GM19468 (cell line): ENCODE measurements at regions not wholly inside any gene's neighbourhood (a gene's known extent, or its start where the extent isn't known, plus 50 kb on each side); places are given as distances from the start of the nearest gene placed in this dataset.

ENCODE experiments used
- ATAC-seq: cut with Tn5 transposase; IDR thresholded peaks from one replicate; pipeline ENCODE4 v1.9.1; 2021; ENCODE audit warnings: mild to moderate bottlenecking, moderate library complexity, moderate number of reproducible peaks; ENCODE audit not compliant: unreplicated experiment; ENCODE audit errors: extremely low read depth

- no peak for ATAC-seq
Measured at GRCh38 chrX:15191830-15192229, 78.1 kb downstream of the ASB9 start.

- no peak for ATAC-seq
Measured at GRCh38 chrX:15188039-15188438, 81.8 kb downstream of the ASB9 start.

- ATAC-seq, result no peak
Measured at GRCh38 chrX:15177316-15177715, 92.6 kb downstream of the ASB9 start.

- ATAC-seq, result no peak
Measured at GRCh38 chrX:15173411-15173810, 96.5 kb downstream of the ASB9 start.

- ATAC-seq, result no peak
Measured at GRCh38 chrX:15170927-15171326, 99.0 kb downstream of the ASB9 start.

- no peak for ATAC-seq
Measured at GRCh38 chrX:15167826-15168225, 102.1 kb downstream of the ASB9 start.

GRCh38 chrX:15165832-15166231 is 104.1 kb downstream of the ASB9 start:
- ATAC-seq, result no peak

GRCh38 chrX:15163131-15163530 is 106.8 kb downstream of the ASB9 start:
- ATAC-seq, result no peak

GRCh38 chrX:15160558-15161095 is 109.3 kb downstream of the ASB9 start:
- ATAC-seq, result no peak

GRCh38 chrX:15158736-15159406 is 111.0 kb downstream of the ASB9 start:
- peak; percentile 25 for ATAC-seq

- no peak for ATAC-seq
Measured at GRCh38 chrX:15158350-15158735, 111.5 kb downstream of the ASB9 start.

GRCh38 chrX:15157624-15158023 is 112.3 kb downstream of the ASB9 start:
- ATAC-seq, result no peak

- no peak for ATAC-seq
Measured at GRCh38 chrX:15151267-15152186, 118.4 kb downstream of the ASB9 start.

- ATAC-seq, result no peak
Measured at GRCh38 chrX:15150586-15150985, 119.3 kb downstream of the ASB9 start.

GRCh38 chrX:15146515-15146914 is 123.4 kb downstream of the ASB9 start:
- no peak for ATAC-seq

GRCh38 chrX:15143825-15144121 is 126.1 kb downstream of the ASB9 start:
- ATAC-seq, result no peak

- ATAC-seq, result no peak
Measured at GRCh38 chrX:15143050-15143824, 126.6 kb downstream of the ASB9 start.

GRCh38 chrX:15142084-15142715 is 127.7 kb downstream of the ASB9 start:
- ATAC-seq, result no peak

- ATAC-seq, result no peak
Measured at GRCh38 chrX:15136795-15137194, 133.1 kb downstream of the ASB9 start.

- no peak for ATAC-seq
Measured at GRCh38 chrX:15129412-15129811, 140.5 kb downstream of the ASB9 start.
